A549 (cell line): ENCODE measurements at regions not wholly inside any gene's neighbourhood (a gene's known extent, or its start where the extent isn't known, plus 50 kb on each side); places are given as distances from the start of the nearest gene placed in this dataset.

ENCODE experiments used
- ATAC-seq, 2 experiments: fragments of 200-7000 bp in 1 of 2; fragments of >200 bp in 1 of 2; cut with Nextera tagmentation in 1 of 2; cut with Tn5 transposase in 1 of 2; 3 replicates each; pipeline versions ENCODE4 v1.8.0 to v1.9.1; 2018 to 2020; ENCODE audit warnings: mild to moderate bottlenecking in 1 of 2, moderate library complexity in 1 of 2
- CTCF ChIA-PET: fragments of 300-600 bp; sonication (Branson Sonifier 250); formaldehyde crosslinking; extraction: SDS; loops from one replicate; lab custom pipeline; 2021; ENCODE audit warnings: antibody characterized with exemption, inconsistent platforms; lab: Yijun Ruan, JAX
- POLR2A ChIA-PET: fragments of 350-600 bp; formaldehyde crosslinking; extraction: SDS; loops from one replicate; lab custom pipeline; 2021; ENCODE audit warnings: antibody characterized with exemption, inconsistent platforms; lab: Yijun Ruan, JAX
- DNase-seq, 2 experiments: peaks; one replicate each; pipeline versions ENCODE4 v3.0.0 to v3.0.0-alpha.2; 2011 to 2016; ENCODE audit warnings: low read depth in 1 of 2, low spot score in 1 of 2
- FAIRE-seq: peaks from 2 replicates; lab custom pipeline; 2011; peaks lifted over from hg19 to GRCh38; lab: Jason Lieb, UNC
- H3K27ac ChIP-seq, 2 experiments: fragments of >200 bp; sonication (Bioruptor Twin); formaldehyde crosslinking; 3 replicates each; pipeline ENCODE4 v1.5.1; 2016 to 2017
- H3K4me1 ChIP-seq: fragments of >200 bp; sonication (Bioruptor Twin); formaldehyde crosslinking; 3 replicates; pipeline ENCODE4 v1.6.1; 2016
- H3K4me2 ChIP-seq: fragments of >200 bp; sonication (Bioruptor Twin); formaldehyde crosslinking; 3 replicates; pipeline ENCODE4 v1.6.1; 2016
- H3K4me3 ChIP-seq: fragments of >200 bp; sonication (Bioruptor Twin); formaldehyde crosslinking; 3 replicates; pipeline ENCODE4 v1.5.1; 2016
- H3K9me3 ChIP-seq: fragments of >200 bp; sonication (Bioruptor Twin); formaldehyde crosslinking; 3 replicates; pipeline ENCODE4 v1.6.1; 2016
- BCL3 ChIP-seq: fragments of >200 bp; sonication (Bioruptor Twin); formaldehyde crosslinking; IDR thresholded peaks from 3 replicates; pipeline ENCODE4 v1.6.1; 2016
- CBX8 ChIP-seq: fragments of 200-600 bp; sonication (generic); IDR thresholded peaks from 2 replicates; pipeline ENCODE4 v1.6.1; 2016
- CHD2 ChIP-seq: fragments of 150-350 bp; IDR thresholded peaks from 2 replicates; pipeline ENCODE4 v1.6.1; 2014; ENCODE audit warnings: low read length; ENCODE audit not compliant: partially characterized antibody
- CHD4 ChIP-seq: fragments of 200-600 bp; sonication (generic); IDR thresholded peaks from 2 replicates; pipeline ENCODE4 v1.6.1; 2016; ENCODE audit warnings: antibody characterized with exemption, mild to moderate bottlenecking, borderline replicate concordance
- EHMT2 ChIP-seq: fragments of 200-600 bp; sonication (generic); IDR thresholded peaks from 2 replicates; pipeline ENCODE4 v1.6.1; 2016; ENCODE audit warnings: antibody characterized with exemption, low read depth, mild to moderate bottlenecking, moderate library complexity
- EP300 ChIP-seq, 2 experiments: fragments of >200 bp; sonication (Bioruptor Twin); formaldehyde crosslinking; IDR thresholded peaks; 2 replicates in 1 of 2; 3 replicates in 1 of 2; pipeline ENCODE4 v1.6.1; 2016 to 2017
- HDAC2 ChIP-seq: fragments of 200-600 bp; sonication (generic); IDR thresholded peaks from 2 replicates; pipeline ENCODE4 v1.6.1; 2016
- HES2 ChIP-seq: fragments of >200 bp; sonication (Bioruptor Twin); formaldehyde crosslinking; IDR thresholded peaks from 2 replicates; pipeline ENCODE4 v1.6.1; 2016
- HMGXB4 ChIP-seq: fragments of 250-450 bp; sonication (Bioruptor Pico); IDR thresholded peaks from 2 replicates; pipeline ENCODE4 v1.5.0; 2021; ENCODE audit warnings: mild to moderate bottlenecking, moderate library complexity, borderline replicate concordance
- HOXA7 ChIP-seq: fragments of 250-450 bp; sonication (Bioruptor Pico); IDR thresholded peaks from 2 replicates; pipeline ENCODE4 v1.5.0; 2020; ENCODE audit warnings: mild to moderate bottlenecking, moderate library complexity
- HOXB5 ChIP-seq: fragments of 250-450 bp; sonication (Bioruptor Pico); IDR thresholded peaks from 2 replicates; pipeline ENCODE4 v1.5.0; 2020; ENCODE audit warnings: mild to moderate bottlenecking, moderate library complexity
- JUNB ChIP-seq: fragments of >200 bp; sonication (Bioruptor Twin); formaldehyde crosslinking; IDR thresholded peaks from 2 replicates; pipeline ENCODE4 v1.6.1; 2016
- KDM5A ChIP-seq: fragments of 200-600 bp; sonication (generic); IDR thresholded peaks from 2 replicates; pipeline ENCODE4 v1.6.1; 2016; ENCODE audit warnings: antibody characterized with exemption, mild to moderate bottlenecking
- MAFK ChIP-seq: fragments of 450-650 bp; IDR thresholded peaks from 2 replicates; pipeline ENCODE4 v1.6.1; 2014; ENCODE audit not compliant: partially characterized antibody
- MYC ChIP-seq: IDR thresholded peaks from 2 replicates; pipeline ENCODE4 v1.6.1; 2012; ENCODE audit warnings: mild to moderate bottlenecking, inconsistent platforms, low read length, improper control_type of control experiment, borderline replicate concordance
- NFE2L2 ChIP-seq: fragments of 150-350 bp; conservative IDR thresholded peaks from 2 replicates; pipeline ENCODE4 v1.6.1; 2014; ENCODE audit warnings: low read length
- NPAS2 ChIP-seq: fragments of 250-450 bp; sonication (Bioruptor Pico); IDR thresholded peaks from 2 replicates; pipeline ENCODE4 v1.8.0; 2022; ENCODE audit warnings: mild to moderate bottlenecking, moderate library complexity, borderline replicate concordance
- PHF8 ChIP-seq: fragments of 200-600 bp; sonication (generic); IDR thresholded peaks from 2 replicates; pipeline ENCODE4 v1.6.1; 2016; ENCODE audit warnings: low read depth, mild to moderate bottlenecking, antibody characterized with exemption, moderate library complexity, borderline replicate concordance
- POLR2AphosphoS2 ChIP-seq: conservative IDR thresholded peaks from 2 replicates; pipeline ENCODE4 v1.6.1; 2012; ENCODE audit warnings: low read length, improper control_type of control experiment, inconsistent platforms
- RARB ChIP-seq: fragments of 250-450 bp; sonication (Bioruptor Pico); IDR thresholded peaks from 2 replicates; pipeline ENCODE4 v1.8.0; 2021; ENCODE audit warnings: mild to moderate bottlenecking, moderate library complexity
- RCOR1 ChIP-seq: fragments of 150-350 bp; IDR thresholded peaks from 2 replicates; pipeline ENCODE4 v1.6.1; 2014; ENCODE audit warnings: antibody characterized with exemption, low read length, low read depth
- REST ChIP-seq: fragments of 200-600 bp; sonication (generic); IDR thresholded peaks from 2 replicates; pipeline ENCODE4 v1.6.1; 2016; ENCODE audit warnings: antibody characterized with exemption, mild to moderate bottlenecking, moderate library complexity
- RNF2 ChIP-seq: fragments of 200-600 bp; sonication (generic); IDR thresholded peaks from 2 replicates; pipeline ENCODE4 v1.6.1; 2016; ENCODE audit warnings: low read depth, mild to moderate bottlenecking, antibody characterized with exemption, moderate library complexity, borderline replicate concordance
- SMC3 ChIP-seq: fragments of >200 bp; sonication (Bioruptor Twin); formaldehyde crosslinking; IDR thresholded peaks from 3 replicates; pipeline ENCODE4 v1.6.1; 2018; ENCODE audit warnings: inconsistent platforms
- ZNF302 ChIP-seq: fragments of 250-450 bp; sonication (Bioruptor Pico); IDR thresholded peaks from 2 replicates; pipeline ENCODE4 v1.9.0; 2021; ENCODE audit warnings: inconsistent platforms, mild to moderate bottlenecking, moderate library complexity
- ZSCAN20 ChIP-seq: fragments of 250-450 bp; sonication (Bioruptor Pico); IDR thresholded peaks from 2 replicates; pipeline ENCODE4 v1.8.0; 2022; ENCODE audit warnings: mild to moderate bottlenecking, moderate library complexity
- WGBS: methylation state at CpG from one replicate; pipeline ENCODE4 v1.1.6; 2017; ENCODE audit errors: missing lambda C conversion rate; 5-methylcytosine and 5-hydroxymethylcytosine counted together

- no peak overlapping the region for H3K4me2 ChIP-seq
- no peaks in the 10 kb centered on the region for H3K9me3 ChIP-seq
- FAIRE-seq (no peak), ATAC-seq (no peak), DNase-seq (no peak)
- ChIA-PET POLR2A (no interaction called here), CTCF (interaction anchor here (1.4 kb wide), 1 partner anchor 16 kb away, joined by 3 read pairs; no protein-coding TSS in a partner anchor)
- H3K4me1 ChIP-seq = no peaks in the 10 kb centered on the region
- H3K4me3 ChIP-seq = no peak overlapping the region
- 4% methylated on average over 1 of the region's 1 CpG for WGBS
- H3K27ac ChIP-seq = no peak overlapping the region
- TF ChIP-seq HOXB5 (CRISPR knock-in tag) = no peak
- TF ChIP-seq CHD4 = no peak
- TF ChIP-seq RCOR1 = no peak
- no peak for TF ChIP-seq REST
- no peak for TF ChIP-seq CBX8
- no peak for TF ChIP-seq HMGXB4 (CRISPR knock-in tag)
- TF ChIP-seq MYC = no peak
- no peak for TF ChIP-seq EHMT2
- TF ChIP-seq HES2 = no peak
- no peak for TF ChIP-seq JUNB
- TF ChIP-seq ZSCAN20 (CRISPR knock-in tag) = no peak
- no peak for TF ChIP-seq RARB
- no peak for TF ChIP-seq NFE2L2
- no peak for TF ChIP-seq HOXA7 (CRISPR knock-in tag)
- no peak for TF ChIP-seq PHF8
- TF ChIP-seq POLR2AphosphoS2 = no peak
- TF ChIP-seq RNF2 = no peak
- TF ChIP-seq ZNF302 = no peak
Measured at GRCh38 chr15:85926834-85927233, 132.1 kb upstream of the KLHL25 start.

- POLR2A ChIA-PET = no interaction called here
- 0% methylated on average over 2 of the region's 2 CpGs for WGBS
- no peak overlapping the region for H3K4me2 ChIP-seq
Measured at GRCh38 chr15:85927931-85928537, 133.3 kb upstream of the KLHL25 start.

More at GRCh38 chr15:85927931-85928537, 133.3 kb upstream of the KLHL25 start:
- CTCF ChIA-PET = no interaction called here
- ATAC-seq (no peak), DNase-seq (no peak), FAIRE-seq (no peak)
- TF ChIP-seq BCL3 (no peak), MAFK (no peak), SMC3 (no peak), ZNF302 (no peak), CHD4 (no peak), KDM5A (no peak), CHD2 (no peak), HDAC2 (no peak), EP300 (IDR thresholded peaks at IDR 0.05) (no peak), NPAS2 (CRISPR knock-in tag) (no peak)
- Histone ChIP-seq H3K4me1 (no peaks in the 10 kb centered on the region), H3K27ac (no peak overlapping the region), H3K9me3 (no peaks in the 10 kb centered on the region), H3K4me3 (no peak overlapping the region)
